ENCODE measurements at regions not wholly inside any gene's neighbourhood (a gene's known extent, or its start where the extent isn't known, plus 50 kb on each side); places are given as distances from the start of the nearest gene placed in this dataset.

- DNase-seq (ENCODE audit: low read depth), result no peak
- no peak overlapping the region for H3K4me3 ChIP-seq (ENCODE audit: low read depth, low read length)
- TF ChIP-seq MYC (IDR thresholded peaks at IDR 0.05; ENCODE audit: low read depth, low read length) (no peak), POLR2A (IDR thresholded peaks at IDR 0.05; ENCODE audit: extremely low read depth, insufficient read length) (no peak), CTCF (IDR thresholded peaks at IDR 0.05; ENCODE audit: low read depth, low read length) (no peak)
- TF ChIP-seq, protein P1, sequence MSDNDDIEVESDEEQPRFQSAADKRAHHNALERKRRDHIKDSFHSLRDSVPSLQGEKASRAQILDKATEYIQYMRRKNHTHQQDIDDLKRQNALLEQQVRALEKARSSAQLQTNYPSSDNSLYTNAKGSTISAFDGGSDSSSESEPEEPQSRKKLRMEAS (IDR thresholded peaks at IDR 0.05; ENCODE audit: low read depth, low read length), result no peak
These were observed 156.2 kb upstream of the CTTNBP2NL start for GRCh38 chr1:112239683-112240330.

DNA sequence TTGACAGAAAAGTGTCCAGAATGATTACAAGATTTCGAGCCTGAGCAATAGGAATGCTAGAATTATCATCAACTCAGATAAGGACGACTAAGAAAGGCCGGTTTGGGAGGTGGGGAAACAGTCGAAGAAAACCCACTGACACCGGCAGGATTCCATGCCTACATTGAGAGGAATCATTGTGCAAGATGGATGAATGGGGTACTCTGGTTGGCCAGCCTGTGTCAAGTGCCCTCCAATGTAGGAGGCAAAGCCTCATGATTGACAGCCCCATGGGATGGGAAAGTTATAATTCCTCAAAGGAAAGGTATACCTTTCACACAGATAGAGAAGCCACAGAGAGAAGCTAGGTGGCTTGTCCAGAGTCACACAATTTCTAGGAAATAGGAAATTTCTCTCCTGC is 153.5 kb upstream of the CTTNBP2NL start:
- no peak for DNase-seq (ENCODE audit: low read depth)
- no peak overlapping the region for H3K4me3 ChIP-seq (ENCODE audit: low read depth, low read length)
- no peak for TF ChIP-seq MYC (IDR thresholded peaks at IDR 0.05; ENCODE audit: low read depth, low read length)
- TF ChIP-seq CTCF (IDR thresholded peaks at IDR 0.05; ENCODE audit: low read depth, low read length), result no peak
- TF ChIP-seq, protein P1 (IDR thresholded peaks at IDR 0.05; ENCODE audit: low read depth, low read length), result no peak
- no peak for TF ChIP-seq POLR2A (IDR thresholded peaks at IDR 0.05; ENCODE audit: extremely low read depth, insufficient read length)

DNA sequence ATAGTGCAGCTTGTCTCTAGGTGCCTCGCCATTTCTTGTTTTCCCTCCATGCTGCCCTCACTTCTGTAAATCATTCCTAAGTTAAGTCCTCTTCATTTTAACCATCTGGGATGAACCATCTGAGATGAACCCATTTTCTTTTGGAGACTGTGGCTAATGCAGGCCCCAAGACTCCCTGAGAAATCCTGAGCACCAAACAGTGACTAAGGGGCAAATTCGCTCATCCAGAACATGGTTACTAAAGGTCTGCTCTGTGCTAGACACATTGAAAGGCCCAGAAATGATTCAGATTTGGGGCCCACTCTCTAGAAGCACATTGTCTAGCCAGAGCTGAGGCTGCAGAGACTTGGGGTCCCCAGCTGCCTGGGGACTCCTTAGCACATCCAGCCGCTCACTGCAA is 151.9 kb upstream of the CTTNBP2NL start:
- no peak overlapping the region for H3K4me3 ChIP-seq (ENCODE audit: low read depth, low read length)
- no peak for TF ChIP-seq MYC (IDR thresholded peaks at IDR 0.05; ENCODE audit: low read depth, low read length)
- no peak for TF ChIP-seq POLR2A (IDR thresholded peaks at IDR 0.05; ENCODE audit: extremely low read depth, insufficient read length)
- TF ChIP-seq, protein P1 (IDR thresholded peaks at IDR 0.05; ENCODE audit: low read depth, low read length), result no peak
- TF ChIP-seq CTCF (IDR thresholded peaks at IDR 0.05; ENCODE audit: low read depth, low read length), result no peak
- no peak for DNase-seq (ENCODE audit: low read depth)

GRCh38 chr1:112245114-112245513 is 150.9 kb upstream of the CTTNBP2NL start:
- TF ChIP-seq MYC (IDR thresholded peaks at IDR 0.05; ENCODE audit: low read depth, low read length), result no peak
- TF ChIP-seq, protein P1 (IDR thresholded peaks at IDR 0.05; ENCODE audit: low read depth, low read length), result no peak
- no peak for TF ChIP-seq CTCF (IDR thresholded peaks at IDR 0.05; ENCODE audit: low read depth, low read length)
- no peak for TF ChIP-seq POLR2A (IDR thresholded peaks at IDR 0.05; ENCODE audit: extremely low read depth, insufficient read length)
- DNase-seq (ENCODE audit: low read depth), result no peak
- H3K4me3 ChIP-seq (ENCODE audit: low read depth, low read length), result no peak overlapping the region

DNA sequence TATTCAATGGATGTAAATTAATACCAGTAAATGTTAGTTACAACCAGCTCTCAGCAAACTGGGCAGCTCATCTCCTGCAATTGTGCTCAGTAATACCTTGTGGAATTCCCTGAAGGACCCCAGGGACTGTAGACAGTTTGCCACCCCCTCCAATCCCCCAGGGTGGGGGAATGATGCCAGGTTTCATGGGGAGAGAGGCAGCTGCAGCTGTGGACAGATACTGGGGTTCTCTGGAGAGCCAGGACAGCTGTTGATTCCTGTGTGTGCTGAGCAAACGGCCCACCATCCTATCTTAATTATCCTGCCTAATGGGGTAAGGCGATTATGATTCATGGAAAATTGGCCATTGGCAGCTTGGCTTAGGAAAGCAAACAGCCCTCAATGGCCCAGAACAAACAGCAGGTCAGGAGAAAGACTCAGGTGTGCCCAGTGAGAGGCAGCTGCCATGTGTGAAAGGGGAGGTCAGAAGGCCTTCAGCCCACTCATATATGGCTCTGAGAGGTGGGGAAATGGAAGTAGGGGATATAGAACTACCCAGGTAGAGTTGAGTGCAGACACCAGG is 148.9 kb upstream of the CTTNBP2NL start:
- no peak overlapping the region for H3K4me3 ChIP-seq (ENCODE audit: low read depth, low read length)
- DNase-seq (ENCODE audit: low read depth), result no peak
- TF ChIP-seq POLR2A (IDR thresholded peaks at IDR 0.05; ENCODE audit: extremely low read depth, insufficient read length) (no peak), MYC (IDR thresholded peaks at IDR 0.05; ENCODE audit: low read depth, low read length) (no peak), CTCF (IDR thresholded peaks at IDR 0.05; ENCODE audit: low read depth, low read length) (no peak)
- TF ChIP-seq, protein P1 (IDR thresholded peaks at IDR 0.05; ENCODE audit: low read depth, low read length), result no peak
